DND-41 (cell line): ENCODE measurements at regions not wholly inside any gene's neighbourhood (a gene's known extent, or its start where the extent isn't known, plus 50 kb on each side); places are given as distances from the start of the nearest gene placed in this dataset.
"Not testable (repeated sequence)": the region's sequence is repeated elsewhere in the genome, so short reads cannot be mapped to it uniquely, and the experiment has no call there.

Experiments
- EZH2 ChIP-seq: IDR thresholded peaks from 3 replicates; pipeline ENCODE4 v1.6.1; 2012; ENCODE audit warnings: borderline replicate concordance, low read depth, mild to moderate bottlenecking, moderate library complexity, low read length, inconsistent platforms; ENCODE audit not compliant: severe bottlenecking
- TF ChIP-seq, protein P1 (sequence below): IDR thresholded peaks from 2 replicates; pipeline ENCODE4 v1.5.1; 2012; ENCODE audit warnings: borderline replicate concordance, low read length, moderate library complexity, mild to moderate bottlenecking; ENCODE audit not compliant: poor library complexity, severe bottlenecking; ENCODE audit errors: extremely low read depth

GRCh38 chr16:60402941-60403340, 1633.3 kb downstream of the CDH8 start:
- TF ChIP-seq, protein P1, sequence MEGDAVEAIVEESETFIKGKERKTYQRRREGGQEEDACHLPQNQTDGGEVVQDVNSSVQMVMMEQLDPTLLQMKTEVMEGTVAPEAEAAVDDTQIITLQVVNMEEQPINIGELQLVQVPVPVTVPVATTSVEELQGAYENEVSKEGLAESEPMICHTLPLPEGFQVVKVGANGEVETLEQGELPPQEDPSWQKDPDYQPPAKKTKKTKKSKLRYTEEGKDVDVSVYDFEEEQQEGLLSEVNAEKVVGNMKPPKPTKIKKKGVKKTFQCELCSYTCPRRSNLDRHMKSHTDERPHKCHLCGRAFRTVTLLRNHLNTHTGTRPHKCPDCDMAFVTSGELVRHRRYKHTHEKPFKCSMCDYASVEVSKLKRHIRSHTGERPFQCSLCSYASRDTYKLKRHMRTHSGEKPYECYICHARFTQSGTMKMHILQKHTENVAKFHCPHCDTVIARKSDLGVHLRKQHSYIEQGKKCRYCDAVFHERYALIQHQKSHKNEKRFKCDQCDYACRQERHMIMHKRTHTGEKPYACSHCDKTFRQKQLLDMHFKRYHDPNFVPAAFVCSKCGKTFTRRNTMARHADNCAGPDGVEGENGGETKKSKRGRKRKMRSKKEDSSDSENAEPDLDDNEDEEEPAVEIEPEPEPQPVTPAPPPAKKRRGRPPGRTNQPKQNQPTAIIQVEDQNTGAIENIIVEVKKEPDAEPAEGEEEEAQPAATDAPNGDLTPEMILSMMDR = not testable (repeated sequence)
- TF ChIP-seq EZH2 = not testable (repeated sequence)
